Glutamatergic neuron (in vitro differentiated cells): ENCODE measurements at regions not wholly inside any gene's neighbourhood (a gene's known extent, or its start where the extent isn't known, plus 50 kb on each side); places are given as distances from the start of the nearest gene placed in this dataset.

Source experiments
- DNase-seq: peaks from one replicate; pipeline ENCODE4 v3.0.0; 2022
- H3K27ac Mint-ChIP-seq: one replicate; pipeline ENCODE4 v1.8.0; 2020; ENCODE audit warnings: mild to moderate bottlenecking, mixed read lengths, inconsistent platforms; ENCODE audit not compliant: unreplicated experiment
- H3K27me3 Mint-ChIP-seq: one replicate; pipeline ENCODE4 v1.8.0; 2020; ENCODE audit warnings: mild to moderate bottlenecking, moderate library complexity, mixed read lengths, inconsistent platforms; ENCODE audit not compliant: unreplicated experiment
- H3K36me3 Mint-ChIP-seq: one replicate; pipeline ENCODE4 v1.8.0; 2020; ENCODE audit warnings: mild to moderate bottlenecking, mixed read lengths, inconsistent platforms; ENCODE audit not compliant: unreplicated experiment
- H3K4me1 Mint-ChIP-seq: one replicate; pipeline ENCODE4 v1.8.0; 2020; ENCODE audit warnings: mild to moderate bottlenecking, low read depth, mixed read lengths, inconsistent platforms; ENCODE audit not compliant: unreplicated experiment
- H3K4me3 Mint-ChIP-seq: one replicate; pipeline ENCODE4 v1.8.0; 2020; ENCODE audit warnings: mild to moderate bottlenecking, mixed read lengths, inconsistent platforms; ENCODE audit not compliant: unreplicated experiment
- H3K9me3 Mint-ChIP-seq: one replicate; pipeline ENCODE4 v1.8.0; 2020; ENCODE audit warnings: mild to moderate bottlenecking, moderate library complexity, mixed read lengths, inconsistent platforms; ENCODE audit not compliant: unreplicated experiment
- TF ChIP-seq, protein P1 (sequence below): fragments of 200-600 bp; sonication (generic); IDR thresholded peaks from one replicate; pipeline ENCODE4 v1.5.0; 2021; ENCODE audit not compliant: partially characterized antibody, unreplicated experiment

DNA sequence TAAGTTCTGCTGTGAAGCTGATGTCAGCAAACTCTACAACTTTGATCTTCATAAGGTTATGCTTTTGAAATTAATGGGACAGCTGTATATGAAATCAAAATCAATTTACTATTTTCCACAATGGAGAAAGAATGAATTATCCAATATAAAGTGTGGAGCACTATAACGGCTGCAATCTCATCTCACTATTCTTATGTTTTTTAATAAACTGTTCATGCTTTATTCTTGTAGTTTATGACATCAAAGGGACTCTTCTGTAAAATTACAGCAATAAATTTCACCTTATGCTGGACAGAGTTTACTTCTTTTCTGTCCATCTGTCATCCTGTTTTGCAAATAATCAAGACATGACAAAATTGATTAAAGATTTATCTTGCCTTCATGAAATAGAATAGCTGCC is 192.5 kb downstream of the TECRL start:
- Mint-ChIP-seq H3K36me3 (no peaks in the 10 kb centered on the region), H3K27me3 (no peaks in the 10 kb centered on the region), H3K4me1 (no peaks in the 10 kb centered on the region), H3K27ac (no peak overlapping the region), H3K4me3 (no peak overlapping the region), H3K9me3 (no peaks in the 10 kb centered on the region)
- DNase-seq = no peak
- TF ChIP-seq, protein P1, sequence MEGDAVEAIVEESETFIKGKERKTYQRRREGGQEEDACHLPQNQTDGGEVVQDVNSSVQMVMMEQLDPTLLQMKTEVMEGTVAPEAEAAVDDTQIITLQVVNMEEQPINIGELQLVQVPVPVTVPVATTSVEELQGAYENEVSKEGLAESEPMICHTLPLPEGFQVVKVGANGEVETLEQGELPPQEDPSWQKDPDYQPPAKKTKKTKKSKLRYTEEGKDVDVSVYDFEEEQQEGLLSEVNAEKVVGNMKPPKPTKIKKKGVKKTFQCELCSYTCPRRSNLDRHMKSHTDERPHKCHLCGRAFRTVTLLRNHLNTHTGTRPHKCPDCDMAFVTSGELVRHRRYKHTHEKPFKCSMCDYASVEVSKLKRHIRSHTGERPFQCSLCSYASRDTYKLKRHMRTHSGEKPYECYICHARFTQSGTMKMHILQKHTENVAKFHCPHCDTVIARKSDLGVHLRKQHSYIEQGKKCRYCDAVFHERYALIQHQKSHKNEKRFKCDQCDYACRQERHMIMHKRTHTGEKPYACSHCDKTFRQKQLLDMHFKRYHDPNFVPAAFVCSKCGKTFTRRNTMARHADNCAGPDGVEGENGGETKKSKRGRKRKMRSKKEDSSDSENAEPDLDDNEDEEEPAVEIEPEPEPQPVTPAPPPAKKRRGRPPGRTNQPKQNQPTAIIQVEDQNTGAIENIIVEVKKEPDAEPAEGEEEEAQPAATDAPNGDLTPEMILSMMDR = no peak

DNA sequence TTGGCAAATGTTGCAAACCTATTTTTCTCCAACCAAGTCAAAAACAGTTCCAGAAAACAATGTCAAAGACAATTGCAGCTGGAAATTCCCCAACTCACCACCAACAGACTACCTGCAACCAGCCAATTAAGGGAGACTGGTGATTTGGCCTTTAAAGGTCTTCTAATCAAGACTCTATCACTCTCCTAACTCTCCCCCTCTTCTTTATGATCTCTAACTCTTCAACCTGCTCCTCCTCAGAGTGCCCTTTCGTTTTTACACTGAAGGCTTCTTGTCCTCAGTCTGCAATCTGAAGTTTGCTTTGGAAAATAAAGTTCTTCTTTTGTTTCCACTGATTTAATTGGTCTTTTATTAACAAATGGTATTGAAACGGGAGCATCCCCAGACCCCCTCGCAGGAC is 203.9 kb downstream of the TECRL start:
- TF ChIP-seq, protein P1 = no peak
- Mint-ChIP-seq H3K4me1 (no peaks in the 10 kb centered on the region), H3K27me3 (peaks cover 2% of the 10 kb centered on the region), H3K36me3 (peaks cover 5% of the 10 kb centered on the region), H3K4me3 (no peak overlapping the region), H3K27ac (no peak overlapping the region), H3K9me3 (peaks cover 2% of the 10 kb centered on the region)
- no peak for DNase-seq

DNA sequence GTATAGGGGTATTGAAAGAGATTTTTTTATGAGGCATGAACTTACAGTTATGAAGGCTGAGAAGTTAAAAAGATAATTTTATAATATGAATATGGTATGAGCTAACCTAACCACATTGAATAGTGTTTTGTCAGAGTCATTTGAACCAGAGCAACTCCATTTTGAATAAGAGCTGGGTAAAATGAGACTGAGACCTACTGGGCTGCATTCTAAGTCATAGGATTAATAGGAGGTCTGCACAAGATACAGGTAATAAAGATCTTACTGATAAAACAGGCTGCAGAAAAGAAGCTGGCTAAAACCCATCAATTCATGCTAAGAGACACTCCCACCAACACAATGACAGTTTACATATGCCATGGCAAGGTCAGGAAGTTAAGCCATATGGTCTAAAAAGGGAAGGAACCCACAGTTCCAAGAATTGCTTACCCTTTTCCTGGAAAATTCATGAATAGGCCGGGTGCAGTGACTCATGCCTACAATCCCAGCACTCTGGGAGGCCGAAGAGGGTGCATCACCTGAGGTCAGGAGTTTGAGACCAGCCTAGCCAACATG is 209.2 kb downstream of the TECRL start:
- Mint-ChIP-seq H3K9me3 (peaks cover 2% of the 10 kb centered on the region), H3K4me1 (no peaks in the 10 kb centered on the region), H3K27me3 (peaks cover 2% of the 10 kb centered on the region), H3K4me3 (no peak overlapping the region), H3K36me3 (no peaks in the 10 kb centered on the region), H3K27ac (no peak overlapping the region)
- DNase-seq = no peak
- TF ChIP-seq, protein P1 = no peak

DNA sequence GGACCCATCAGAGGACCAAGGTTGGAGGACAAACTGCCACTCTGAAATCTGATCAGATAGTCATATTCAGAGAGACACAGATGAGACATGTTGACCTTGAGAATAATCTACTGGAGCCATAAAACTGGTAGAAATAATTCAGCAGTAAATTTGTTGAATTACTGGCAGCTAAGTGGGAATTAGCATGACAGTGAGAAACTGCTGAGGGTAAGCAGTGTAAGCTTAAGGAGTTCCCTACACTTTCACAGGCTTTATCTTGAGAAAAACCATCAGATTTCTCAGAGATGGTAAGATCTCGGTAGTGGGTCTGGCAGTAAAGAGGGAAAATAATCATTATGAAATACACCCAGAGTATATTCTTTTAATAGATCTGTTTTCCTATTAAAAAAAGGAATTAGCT is 213.7 kb downstream of the TECRL start:
- Mint-ChIP-seq H3K36me3 (no peaks in the 10 kb centered on the region), H3K4me1 (no peaks in the 10 kb centered on the region), H3K27ac (no peak overlapping the region), H3K9me3 (no peaks in the 10 kb centered on the region), H3K27me3 (no peaks in the 10 kb centered on the region), H3K4me3 (no peak overlapping the region)
- TF ChIP-seq, protein P1 = no peak
- DNase-seq = no peak

DNA sequence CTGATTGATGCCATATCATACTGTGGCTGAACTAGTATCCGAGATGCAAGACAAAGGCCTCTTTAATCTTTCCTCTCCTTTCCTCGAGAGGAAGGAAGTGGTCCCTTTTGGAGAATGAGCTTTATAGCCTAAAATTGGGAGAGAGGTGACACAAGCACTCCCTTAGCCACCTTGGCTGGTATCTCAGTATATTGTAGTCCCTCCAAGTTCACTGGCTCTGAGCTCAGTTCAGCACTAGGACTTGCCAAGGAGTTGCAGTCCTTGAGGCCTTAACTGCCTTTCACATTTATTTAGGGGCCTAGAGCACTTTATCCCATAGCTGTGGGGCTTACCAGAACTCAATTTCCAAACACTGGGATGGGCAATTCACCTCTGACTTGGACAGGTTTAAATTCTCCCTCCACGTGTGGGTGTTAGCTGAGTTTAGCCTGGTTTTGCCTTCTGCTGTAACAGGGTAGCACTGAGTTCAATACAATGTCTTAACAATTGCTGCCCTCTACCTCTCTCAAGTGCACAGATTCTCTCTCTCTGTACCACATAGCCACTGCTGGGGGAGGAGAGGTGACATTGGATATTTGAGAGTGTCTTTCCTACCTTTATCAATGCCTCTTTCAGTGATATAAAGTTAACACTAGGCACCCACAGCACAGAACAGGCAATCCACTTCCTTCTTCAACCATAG is 216.4 kb downstream of the TECRL start:
- TF ChIP-seq, protein P1 = no peak
- H3K4me3 Mint-ChIP-seq = no peak overlapping the region
- no peak for DNase-seq

More for the DNA sequence above, 216.4 kb downstream of the TECRL start:
- Mint-ChIP-seq H3K27me3 (no peaks in the 10 kb centered on the region), H3K4me1 (no peaks in the 10 kb centered on the region), H3K9me3 (no peaks in the 10 kb centered on the region), H3K27ac (no peak overlapping the region), H3K36me3 (no peaks in the 10 kb centered on the region)
